ENCODE measurements at regions not wholly inside any gene's neighbourhood (a gene's known extent, or its start where the extent isn't known, plus 50 kb on each side); places are given as distances from the start of the nearest gene placed in this dataset.

DNA sequence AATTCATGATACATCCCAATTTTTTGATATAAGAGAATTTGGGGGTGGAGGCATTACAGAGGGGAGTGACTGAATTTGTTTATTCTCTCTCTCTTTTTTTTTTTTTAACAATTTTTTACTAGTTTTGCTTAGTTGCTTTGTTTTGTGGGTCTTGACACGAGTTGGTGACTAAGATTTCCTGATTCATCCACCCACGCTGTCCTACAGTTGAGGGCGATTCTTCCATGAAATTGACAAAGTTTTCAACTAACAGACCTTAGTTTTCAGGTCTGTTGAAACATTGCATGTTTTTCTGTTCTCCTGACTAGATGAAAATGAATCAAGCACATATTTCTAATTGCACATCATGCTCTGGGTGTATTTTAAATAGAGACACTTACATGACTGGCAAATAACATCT lies 613.8 kb downstream of the TFAP2B start:
- Histone ChIP-seq H3K9me3 (ENCODE audit: control insufficient read depth in 2 of 3, low read length in 3 of 3) (no peaks in the 10 kb centered on the region), H3K4me3 (ENCODE audit: low read length) (no peak overlapping the region), H3K27me3 (ENCODE audit: control insufficient read depth in 2 of 2, insufficient read depth in 2 of 2, low read length in 2 of 2) (no peaks in the 10 kb centered on the region), H3K36me3 (ENCODE audit: control insufficient read depth in 2 of 3, insufficient read depth in 3 of 3, low read length in 3 of 3) (no peaks in the 10 kb centered on the region), H3K27ac (ENCODE audit: low read depth, low read length) (no peak overlapping the region), H3K4me1 (ENCODE audit: control insufficient read depth in 2 of 2, insufficient read depth in 2 of 2, low read length in 2 of 2) (no peaks in the 10 kb centered on the region)
- intact Hi-C loops (cut with micrococcal nuclease), result no loop called here
- no peaks in the 10 kb centered on the region for H3K36me3 Mint-ChIP-seq
- no peaks in the 10 kb centered on the region for H3K4me1 Mint-ChIP-seq
- peaks cover 0 to 5% (median 2%) of the 10 kb centered on the region in 11 donors for H3K9me3 Mint-ChIP-seq
- H3K27me3 Mint-ChIP-seq, result no peaks in the 10 kb centered on the region
- ATAC-seq, result no peak
- H3K27ac Mint-ChIP-seq, result no peak overlapping the region
- ChIA-PET POLR2A (no interaction called here), CTCF (no interaction called here)
- no peak for DNase-seq
- no peak overlapping the region for H3K4me3 Mint-ChIP-seq

DNA sequence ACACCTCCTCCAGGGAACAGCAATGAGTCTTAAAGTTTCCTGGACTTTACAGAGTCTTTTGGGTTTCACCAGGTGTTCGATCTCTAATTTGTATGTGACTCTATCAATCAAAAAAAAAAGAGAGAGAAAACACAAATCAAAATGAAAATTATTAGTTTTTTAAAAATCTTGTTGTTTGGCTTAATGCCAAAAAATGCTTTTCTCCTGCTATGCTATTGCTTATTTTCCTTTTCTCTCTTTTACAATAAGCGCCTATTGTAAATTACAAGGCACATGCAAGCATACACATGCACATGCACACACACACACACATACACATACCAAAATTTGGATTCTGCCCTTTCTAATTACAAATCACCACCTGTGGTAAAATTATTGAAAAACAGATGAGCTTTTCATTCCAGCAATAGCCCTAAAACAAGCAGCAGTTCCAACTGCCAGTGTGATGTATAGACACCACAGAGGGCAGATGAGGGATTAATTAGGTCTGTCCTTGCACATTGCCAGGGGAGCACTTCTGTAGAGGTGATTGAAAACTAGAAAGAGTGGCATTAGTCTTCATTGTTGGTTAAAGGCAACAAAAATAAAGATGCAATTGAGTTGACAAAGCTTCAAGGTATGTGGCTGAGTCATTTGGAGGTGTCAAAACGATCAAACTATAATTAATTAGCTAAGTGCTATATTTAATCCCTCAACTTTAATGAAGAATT lies 631.7 kb downstream of the TFAP2B start:
- Histone ChIP-seq H3K4me1 (ENCODE audit: control insufficient read depth in 2 of 2, insufficient read depth in 2 of 2, low read length in 2 of 2) (no peaks in the 10 kb centered on the region), H3K36me3 (ENCODE audit: control insufficient read depth in 2 of 3, insufficient read depth in 3 of 3, low read length in 3 of 3) (no peaks in the 10 kb centered on the region), H3K27me3 (ENCODE audit: control insufficient read depth in 2 of 2, insufficient read depth in 2 of 2, low read length in 2 of 2) (no peaks in the 10 kb centered on the region), H3K9me3 (ENCODE audit: control insufficient read depth in 2 of 3, low read length in 3 of 3) (no peaks in the 10 kb centered on the region), H3K4me3 (ENCODE audit: low read length) (no peak overlapping the region), H3K27ac (ENCODE audit: low read depth, low read length) (no peak overlapping the region)
- intact Hi-C loops (cut with micrococcal nuclease), result no loop called here
- Mint-ChIP-seq H3K27ac (no peak overlapping the region), H3K27me3 (peaks cover 0 to 5% (median 0%) of the 10 kb centered on the region in 5 donors), H3K4me1 (no peaks in the 10 kb centered on the region), H3K9me3 (peaks cover 0 to 11% (median 4%) of the 10 kb centered on the region in 11 donors), H3K36me3 (peaks cover 0 to 3% (median 0%) of the 10 kb centered on the region in 5 donors), H3K4me3 (no peak overlapping the region)
- ChIA-PET CTCF (no interaction called here), POLR2A (no interaction called here)
- ATAC-seq, result no peak
- no peak for DNase-seq

DNA sequence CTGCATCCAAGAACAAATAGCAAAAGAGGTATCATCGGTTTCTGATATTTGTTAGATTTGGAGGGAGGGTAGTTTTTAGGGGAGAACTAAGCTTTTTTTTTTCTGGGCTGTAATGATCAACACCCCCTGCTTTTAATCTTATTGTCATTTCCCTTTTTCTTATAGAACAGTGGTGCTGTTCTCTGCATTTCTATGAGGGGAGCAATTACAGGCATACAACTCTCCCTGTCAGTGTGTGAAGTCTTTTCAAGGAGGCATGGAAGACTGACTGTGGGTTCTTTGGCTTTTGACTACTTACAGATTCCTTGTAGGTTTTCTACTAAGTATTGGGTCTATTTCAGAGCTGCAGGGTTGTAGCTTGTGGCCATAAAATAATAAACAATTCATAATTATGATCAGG lies 632.3 kb downstream of the TFAP2B start:
- POLR2A ChIA-PET, result no interaction called here
- peaks cover 0 to 13% (median 4%) of the 10 kb centered on the region in 11 donors for H3K9me3 Mint-ChIP-seq
- no peaks in the 10 kb centered on the region for H3K4me1 Mint-ChIP-seq

DNA sequence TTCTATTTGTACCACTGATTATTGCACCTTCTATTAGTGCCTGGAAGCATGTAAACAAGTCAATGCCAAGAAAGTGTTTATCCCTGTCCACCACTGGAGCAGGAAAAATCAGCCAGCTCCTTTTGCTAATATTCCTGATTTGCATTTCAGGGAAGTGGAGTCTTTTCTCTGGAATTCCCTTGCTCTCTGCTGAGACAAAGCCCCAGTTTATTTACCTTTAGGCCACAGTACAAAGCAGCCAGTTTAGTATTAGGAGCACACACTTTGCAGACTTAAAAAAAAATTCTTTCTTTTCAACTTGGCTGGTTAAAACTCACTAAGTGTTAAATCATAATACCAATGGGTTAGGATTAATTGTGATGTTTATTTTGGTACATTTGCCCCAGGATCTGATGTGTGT lies 631.1 kb downstream of the PKHD1 start:
- ChIA-PET CTCF (no interaction called here), POLR2A (no interaction called here)
- peaks cover 0 to 11% (median 0%) of the 10 kb centered on the region in 11 donors for H3K9me3 Mint-ChIP-seq
- H3K27ac Mint-ChIP-seq, result no peak overlapping the region
- Histone ChIP-seq H3K36me3 (ENCODE audit: control insufficient read depth in 2 of 3, insufficient read depth in 3 of 3, low read length in 3 of 3) (no peaks in the 10 kb centered on the region), H3K9me3 (ENCODE audit: control insufficient read depth in 2 of 3, low read length in 3 of 3) (no peaks in the 10 kb centered on the region), H3K4me3 (ENCODE audit: low read length) (no peak overlapping the region), H3K4me1 (ENCODE audit: control insufficient read depth in 2 of 2, insufficient read depth in 2 of 2, low read length in 2 of 2) (no peaks in the 10 kb centered on the region), H3K27ac (ENCODE audit: low read depth, low read length) (no peak overlapping the region), H3K27me3 (ENCODE audit: control insufficient read depth in 2 of 2, insufficient read depth in 2 of 2, low read length in 2 of 2) (no peaks in the 10 kb centered on the region)
- no peaks in the 10 kb centered on the region for H3K36me3 Mint-ChIP-seq
- no peaks in the 10 kb centered on the region for H3K4me1 Mint-ChIP-seq
- intact Hi-C loops (cut with micrococcal nuclease), result no loop called here
- DNase-seq (no peak), ATAC-seq (no peak)
- no peak overlapping the region for H3K4me3 Mint-ChIP-seq
- H3K27me3 Mint-ChIP-seq, result no peaks in the 10 kb centered on the region

More for the DNA sequence above, 632.3 kb downstream of the TFAP2B start:
- ATAC-seq, result no peak
- no peak overlapping the region for H3K4me3 Mint-ChIP-seq
- peaks cover 0 to 5% (median 0%) of the 10 kb centered on the region in 5 donors for H3K27me3 Mint-ChIP-seq
- CTCF ChIA-PET, result no interaction called here
- Histone ChIP-seq H3K9me3 (ENCODE audit: control insufficient read depth in 2 of 3, low read length in 3 of 3) (no peaks in the 10 kb centered on the region), H3K4me3 (ENCODE audit: low read length) (no peak overlapping the region), H3K4me1 (ENCODE audit: control insufficient read depth in 2 of 2, insufficient read depth in 2 of 2, low read length in 2 of 2) (no peaks in the 10 kb centered on the region), H3K27me3 (ENCODE audit: control insufficient read depth in 2 of 2, insufficient read depth in 2 of 2, low read length in 2 of 2) (no peaks in the 10 kb centered on the region), H3K36me3 (ENCODE audit: control insufficient read depth in 2 of 3, insufficient read depth in 3 of 3, low read length in 3 of 3) (no peaks in the 10 kb centered on the region), H3K27ac (ENCODE audit: low read depth, low read length) (no peak overlapping the region)
- intact Hi-C loops (cut with micrococcal nuclease), result no loop called here
- no peak for DNase-seq
- H3K27ac Mint-ChIP-seq, result no peak overlapping the region
- H3K36me3 Mint-ChIP-seq, result peaks cover 0 to 3% (median 0%) of the 10 kb centered on the region in 5 donors

DNA sequence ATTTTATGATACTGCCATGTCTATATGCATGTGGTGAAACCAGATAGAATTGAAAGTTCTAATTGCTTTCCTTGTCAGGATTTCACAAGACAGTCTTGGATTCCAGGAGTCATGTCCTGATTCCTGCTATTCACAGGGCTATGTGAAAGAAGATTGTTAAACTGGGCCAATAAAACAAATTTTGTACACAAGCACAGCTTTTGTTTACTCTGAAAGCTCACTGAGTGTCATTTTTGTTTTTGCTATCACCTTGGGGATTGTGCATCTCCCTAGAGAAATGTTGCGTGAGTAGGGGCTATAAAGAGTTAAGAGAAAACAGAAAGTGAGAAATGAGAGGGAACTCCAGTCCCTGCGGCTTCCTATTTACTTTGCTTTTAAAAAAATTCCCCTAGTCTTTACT lies 627.5 kb downstream of the PKHD1 start:
- Histone ChIP-seq H3K4me3 (ENCODE audit: low read length) (no peak overlapping the region), H3K27ac (ENCODE audit: low read depth, low read length) (no peak overlapping the region), H3K27me3 (ENCODE audit: control insufficient read depth in 2 of 2, insufficient read depth in 2 of 2, low read length in 2 of 2) (no peaks in the 10 kb centered on the region), H3K4me1 (ENCODE audit: control insufficient read depth in 2 of 2, insufficient read depth in 2 of 2, low read length in 2 of 2) (no peaks in the 10 kb centered on the region), H3K36me3 (ENCODE audit: control insufficient read depth in 2 of 3, insufficient read depth in 3 of 3, low read length in 3 of 3) (no peaks in the 10 kb centered on the region), H3K9me3 (ENCODE audit: control insufficient read depth in 2 of 3, low read length in 3 of 3) (no peaks in the 10 kb centered on the region)
- Mint-ChIP-seq H3K4me1 (no peaks in the 10 kb centered on the region), H3K36me3 (no peaks in the 10 kb centered on the region), H3K27me3 (no peaks in the 10 kb centered on the region), H3K4me3 (no peak overlapping the region), H3K27ac (no peak overlapping the region), H3K9me3 (peaks cover 0 to 11% (median 2%) of the 10 kb centered on the region in 11 donors)
- ATAC-seq, result no peak
- ChIA-PET CTCF (no interaction called here), POLR2A (no interaction called here)
- intact Hi-C loops (cut with micrococcal nuclease), result no loop called here
- no peak for DNase-seq

DNA sequence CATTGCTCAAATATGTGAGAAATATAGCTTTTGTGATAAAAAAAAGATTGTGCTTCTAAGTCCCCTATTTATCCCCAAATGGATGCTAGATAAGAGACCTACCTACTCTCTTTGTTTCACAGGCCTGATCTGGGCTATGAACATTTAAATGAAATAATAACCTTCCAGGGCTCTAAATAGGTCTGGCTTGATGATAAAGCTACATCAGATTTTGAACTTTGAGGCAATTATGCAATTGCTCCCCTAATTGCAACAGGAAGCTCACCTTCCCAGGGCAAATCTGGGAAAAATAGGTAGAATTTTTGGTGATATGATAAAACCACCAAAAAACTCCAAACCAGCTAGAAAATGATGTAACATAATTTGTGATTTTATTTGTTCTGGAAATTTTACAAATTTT lies 624.5 kb downstream of the PKHD1 start:
- no peak overlapping the region for H3K4me3 ChIP-seq (ENCODE audit: low read length)
- peaks cover 0 to 6% (median 0%) of the 10 kb centered on the region in 11 donors for H3K9me3 Mint-ChIP-seq
- no peaks in the 10 kb centered on the region for H3K4me1 ChIP-seq (ENCODE audit: control insufficient read depth in 2 of 2, insufficient read depth in 2 of 2, low read length in 2 of 2)
- no peak overlapping the region for H3K27ac Mint-ChIP-seq
- no peaks in the 10 kb centered on the region for H3K36me3 Mint-ChIP-seq
- H3K36me3 ChIP-seq (ENCODE audit: control insufficient read depth in 2 of 3, insufficient read depth in 3 of 3, low read length in 3 of 3), result no peaks in the 10 kb centered on the region
- no peak overlapping the region for H3K27ac ChIP-seq (ENCODE audit: low read depth, low read length)
- ChIA-PET CTCF (no interaction called here), POLR2A (no interaction called here)
- no peaks in the 10 kb centered on the region for H3K27me3 Mint-ChIP-seq
- H3K4me3 Mint-ChIP-seq, result no peak overlapping the region
- ATAC-seq (no peak), DNase-seq (no peak)
- H3K9me3 ChIP-seq (ENCODE audit: control insufficient read depth in 2 of 3, low read length in 3 of 3), result no peaks in the 10 kb centered on the region
- no peaks in the 10 kb centered on the region for H3K4me1 Mint-ChIP-seq
- intact Hi-C loops (cut with micrococcal nuclease), result no loop called here
- no peaks in the 10 kb centered on the region for H3K27me3 ChIP-seq (ENCODE audit: control insufficient read depth in 2 of 2, insufficient read depth in 2 of 2, low read length in 2 of 2)

DNA sequence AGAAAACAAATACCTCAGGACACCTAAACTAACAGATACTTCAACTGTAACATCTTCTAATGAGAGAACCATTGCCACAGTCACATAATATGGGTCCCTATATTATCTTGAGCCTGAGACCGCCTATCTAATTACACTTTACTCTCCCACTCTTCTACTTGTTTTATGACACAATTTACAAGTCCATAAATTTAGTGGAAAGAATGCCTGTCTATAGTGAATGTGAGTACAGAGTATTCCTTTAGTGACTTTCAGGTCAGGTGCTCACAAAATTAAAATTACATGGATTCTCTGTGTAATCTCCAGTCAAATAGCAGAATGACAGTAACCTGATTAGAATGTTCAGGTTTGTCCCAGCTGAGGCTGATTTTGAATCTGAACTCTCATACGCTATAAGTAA lies 624.1 kb downstream of the PKHD1 start:
- H3K27me3 ChIP-seq (ENCODE audit: control insufficient read depth in 2 of 2, insufficient read depth in 2 of 2, low read length in 2 of 2), result no peaks in the 10 kb centered on the region
- Mint-ChIP-seq H3K9me3 (peaks cover 0 to 6% (median 0%) of the 10 kb centered on the region in 11 donors), H3K4me3 (no peak overlapping the region), H3K36me3 (no peaks in the 10 kb centered on the region), H3K27me3 (no peaks in the 10 kb centered on the region), H3K27ac (no peak overlapping the region), H3K4me1 (no peaks in the 10 kb centered on the region)
- CTCF ChIA-PET, result no interaction called here
- H3K27ac ChIP-seq (ENCODE audit: low read depth, low read length), result no peak overlapping the region
- no peaks in the 10 kb centered on the region for H3K9me3 ChIP-seq (ENCODE audit: control insufficient read depth in 2 of 3, low read length in 3 of 3)
- no peaks in the 10 kb centered on the region for H3K36me3 ChIP-seq (ENCODE audit: control insufficient read depth in 2 of 3, insufficient read depth in 3 of 3, low read length in 3 of 3)
- H3K4me1 ChIP-seq (ENCODE audit: control insufficient read depth in 2 of 2, insufficient read depth in 2 of 2, low read length in 2 of 2), result no peaks in the 10 kb centered on the region
- intact Hi-C loops (cut with micrococcal nuclease), result no loop called here
- DNase-seq (no peak), ATAC-seq (no peak)
- H3K4me3 ChIP-seq (ENCODE audit: low read length), result no peak overlapping the region
- POLR2A ChIA-PET, result no interaction called here

Measured in naive thymus-derived CD4-positive, alpha-beta T cell (primary cell).